C4-2B (cell line): ENCODE measurements at regions not wholly inside any gene's neighbourhood (a gene's known extent, or its start where the extent isn't known, plus 50 kb on each side); places are given as distances from the start of the nearest gene placed in this dataset.

Experiments
- ZFX ChIP-seq: fragments of 450-650 bp; IDR thresholded peaks from 2 replicates; pipeline ENCODE4 v1.6.1; 2017
- TF ChIP-seq, protein P1 (sequence below): fragments of 450-650 bp; conservative IDR thresholded peaks from 2 replicates; pipeline ENCODE4 v1.5.1; 2017; ENCODE audit warnings: mild to moderate bottlenecking

DNA sequence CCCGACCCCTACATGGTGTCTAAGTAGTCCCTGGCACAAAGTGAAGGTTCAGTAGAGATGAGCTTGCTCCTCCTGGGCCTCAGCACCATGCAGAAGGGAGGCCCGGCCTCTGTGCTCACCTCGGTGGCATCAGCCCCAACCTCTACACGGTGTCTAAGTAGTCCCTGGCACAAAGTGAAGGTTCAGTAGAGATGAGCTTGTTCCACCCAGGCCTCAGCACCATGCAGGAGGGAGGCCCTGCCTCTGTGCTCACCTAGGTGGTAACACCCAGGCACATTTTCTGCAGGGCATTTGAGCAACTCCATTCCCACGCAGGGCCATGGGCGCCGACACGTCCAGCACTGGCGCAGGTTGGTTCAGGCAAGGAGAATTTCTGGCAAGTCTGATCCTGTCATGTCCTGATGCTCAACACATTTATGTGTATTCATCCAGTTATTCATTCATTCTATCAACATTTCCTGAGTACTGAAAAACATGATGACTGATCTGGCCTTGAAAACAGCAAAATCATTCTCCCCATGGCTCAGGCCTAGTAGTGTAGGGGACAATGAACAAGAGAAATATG lies 408.2 kb upstream of the MYT1L start:
- TF ChIP-seq, protein P1, sequence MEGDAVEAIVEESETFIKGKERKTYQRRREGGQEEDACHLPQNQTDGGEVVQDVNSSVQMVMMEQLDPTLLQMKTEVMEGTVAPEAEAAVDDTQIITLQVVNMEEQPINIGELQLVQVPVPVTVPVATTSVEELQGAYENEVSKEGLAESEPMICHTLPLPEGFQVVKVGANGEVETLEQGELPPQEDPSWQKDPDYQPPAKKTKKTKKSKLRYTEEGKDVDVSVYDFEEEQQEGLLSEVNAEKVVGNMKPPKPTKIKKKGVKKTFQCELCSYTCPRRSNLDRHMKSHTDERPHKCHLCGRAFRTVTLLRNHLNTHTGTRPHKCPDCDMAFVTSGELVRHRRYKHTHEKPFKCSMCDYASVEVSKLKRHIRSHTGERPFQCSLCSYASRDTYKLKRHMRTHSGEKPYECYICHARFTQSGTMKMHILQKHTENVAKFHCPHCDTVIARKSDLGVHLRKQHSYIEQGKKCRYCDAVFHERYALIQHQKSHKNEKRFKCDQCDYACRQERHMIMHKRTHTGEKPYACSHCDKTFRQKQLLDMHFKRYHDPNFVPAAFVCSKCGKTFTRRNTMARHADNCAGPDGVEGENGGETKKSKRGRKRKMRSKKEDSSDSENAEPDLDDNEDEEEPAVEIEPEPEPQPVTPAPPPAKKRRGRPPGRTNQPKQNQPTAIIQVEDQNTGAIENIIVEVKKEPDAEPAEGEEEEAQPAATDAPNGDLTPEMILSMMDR: no peak
- TF ChIP-seq ZFX: no peak
